ENCODE measurements at regions not wholly inside any gene's neighbourhood (a gene's known extent, or its start where the extent isn't known, plus 50 kb on each side); places are given as distances from the start of the nearest gene placed in this dataset.

DNA sequence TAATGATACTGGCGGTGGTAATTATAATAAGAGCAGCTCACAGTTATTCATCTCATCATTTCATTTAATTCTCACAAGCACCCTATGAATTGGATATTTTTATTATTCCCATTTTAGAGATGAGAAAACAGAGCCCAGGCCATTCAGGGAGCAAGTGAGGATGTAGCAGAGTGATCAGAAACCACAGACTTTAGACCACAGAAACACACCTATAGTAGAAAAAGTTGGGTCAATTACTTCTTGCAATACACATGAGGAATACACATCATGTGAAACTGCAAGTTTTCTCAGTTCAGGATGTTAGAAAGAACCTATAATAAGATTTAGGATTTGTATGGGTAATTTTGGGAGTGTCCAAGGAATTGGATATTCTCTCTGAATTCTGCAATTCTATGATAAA, 278.0 kb downstream of the ADRA2A start:
- no peak for DNase-seq (ENCODE audit: low spot score)

DNA sequence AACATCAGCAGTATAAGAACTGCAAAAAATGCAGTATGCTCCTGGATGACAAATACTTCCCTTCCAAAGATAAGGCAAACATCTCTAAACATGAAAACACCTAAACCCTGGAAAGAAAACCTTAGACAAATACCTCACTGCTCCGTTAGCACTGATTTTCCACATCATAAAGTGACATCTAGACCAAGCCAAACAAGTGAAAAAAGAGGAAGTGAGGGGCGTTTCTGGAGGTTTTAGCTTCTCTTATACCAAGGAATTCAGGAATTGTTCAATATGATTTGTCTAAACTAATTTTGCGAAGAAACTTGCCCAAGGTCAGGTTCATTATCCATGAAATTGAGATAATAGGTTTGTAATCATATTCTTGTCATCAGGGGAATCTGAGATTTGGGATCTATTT, 279.7 kb downstream of the ADRA2A start:
- DNase-seq (ENCODE audit: low spot score) = no peak

- DNase-seq (ENCODE audit: low spot score) = no peak
Measured at GRCh38 chr10:111357859-111358258, 281.0 kb downstream of the ADRA2A start.

- peak; percentile 62 for DNase-seq (ENCODE audit: low spot score)
Measured at GRCh38 chr10:111360260-111360925, 283.6 kb downstream of the ADRA2A start.

- DNase-seq (ENCODE audit: low spot score) = no peak
Measured at GRCh38 chr10:111367531-111367930, 290.7 kb downstream of the ADRA2A start.

DNA sequence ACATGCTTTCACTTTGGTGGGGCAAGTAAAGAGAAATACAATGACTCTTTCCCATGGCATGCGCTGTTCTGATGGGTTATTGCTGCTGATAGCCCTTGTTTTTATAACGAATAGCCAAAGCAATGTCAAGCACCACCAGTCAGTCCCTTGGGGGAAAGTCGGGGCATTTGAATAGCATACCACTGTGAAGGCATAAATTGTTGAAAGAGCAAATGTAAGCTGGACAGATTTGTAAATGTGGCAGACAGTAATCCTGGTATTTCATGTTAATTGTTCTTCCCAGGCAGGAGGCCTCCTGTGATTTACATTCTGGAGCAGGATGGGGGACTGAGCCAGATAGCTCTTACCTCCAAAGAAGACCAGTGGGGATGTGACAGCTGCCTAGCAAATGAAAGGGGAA, 293.3 kb downstream of the ADRA2A start:
- DNase-seq (ENCODE audit: low spot score) = no peak

GRCh38 chr10:111373696-111374095, 296.9 kb downstream of the ADRA2A start:
- no peak for DNase-seq (ENCODE audit: low spot score)

DNA sequence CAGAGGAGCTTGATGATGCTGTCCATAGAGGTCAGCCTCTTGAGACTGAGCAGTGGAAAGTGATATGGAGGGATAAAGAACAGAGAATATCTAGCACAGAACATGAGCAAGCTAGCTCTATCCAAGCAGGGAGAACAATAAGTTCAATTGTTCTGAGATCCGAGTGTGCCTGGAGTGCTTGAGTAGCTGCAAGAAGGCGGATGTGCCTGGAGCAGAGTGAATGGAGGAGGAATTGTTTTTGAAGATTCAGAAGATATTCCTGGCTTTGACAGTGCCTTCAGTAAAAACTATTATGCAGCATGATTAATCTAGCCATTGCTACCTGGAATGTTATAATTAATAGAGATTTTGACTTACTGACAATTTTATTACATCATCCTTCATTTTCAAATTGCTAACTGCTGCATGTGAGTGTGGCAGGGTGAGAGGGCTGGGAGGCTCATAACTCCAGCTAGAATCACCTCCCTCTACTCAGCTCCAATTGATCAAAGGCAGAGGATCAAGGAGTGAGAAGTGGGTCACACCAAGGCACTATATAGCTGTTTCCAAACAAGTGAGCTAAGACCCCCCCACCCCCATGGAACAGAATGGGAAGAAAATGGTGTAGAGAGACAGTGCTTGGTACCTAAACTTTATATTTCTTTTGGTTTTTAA, 302.8 kb downstream of the ADRA2A start:
- DNase-seq (ENCODE audit: low spot score) = no peak

- DNase-seq (ENCODE audit: low spot score) = no peak
Measured at GRCh38 chr10:111384556-111384955, 307.7 kb downstream of the ADRA2A start.

DNA sequence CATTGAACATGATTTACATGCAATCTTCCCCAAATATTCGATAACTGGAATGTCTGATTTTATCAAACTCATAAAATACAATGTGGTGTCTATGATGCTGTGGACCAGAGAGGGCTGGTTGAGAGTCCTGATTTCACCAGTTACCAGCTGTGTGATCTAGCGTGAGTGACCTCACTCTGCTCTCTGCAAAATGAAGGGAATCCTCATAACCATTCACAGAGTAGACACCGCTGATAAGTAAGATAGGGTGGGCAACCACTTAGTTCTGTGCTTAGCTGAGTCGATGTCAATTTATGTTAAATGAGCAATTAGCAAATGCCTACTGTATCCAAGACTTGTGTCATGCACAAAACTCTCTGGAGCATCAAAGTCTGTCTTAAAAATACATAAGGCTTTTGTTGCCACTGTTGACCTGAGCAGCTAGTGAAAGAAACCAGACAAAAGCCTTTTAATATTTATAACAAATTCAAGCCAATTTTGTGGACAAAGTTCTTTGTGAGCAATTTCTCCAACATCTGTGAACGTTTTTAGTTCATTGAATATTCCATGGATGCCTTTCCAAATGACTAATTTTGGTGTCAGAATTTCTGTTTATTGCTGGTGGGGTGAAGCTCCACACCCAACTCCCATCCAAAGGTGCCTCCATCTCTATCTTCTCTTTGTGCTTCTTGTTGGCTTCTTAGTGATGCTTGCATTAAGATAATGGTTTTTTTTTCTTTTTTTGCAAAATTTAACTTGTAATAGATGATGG, 314.2 kb downstream of the ADRA2A start:
- no peak for DNase-seq (ENCODE audit: low spot score)

GRCh38 chr10:111392159-111392558, 315.3 kb downstream of the ADRA2A start:
- DNase-seq (ENCODE audit: low spot score) = no peak

DNA sequence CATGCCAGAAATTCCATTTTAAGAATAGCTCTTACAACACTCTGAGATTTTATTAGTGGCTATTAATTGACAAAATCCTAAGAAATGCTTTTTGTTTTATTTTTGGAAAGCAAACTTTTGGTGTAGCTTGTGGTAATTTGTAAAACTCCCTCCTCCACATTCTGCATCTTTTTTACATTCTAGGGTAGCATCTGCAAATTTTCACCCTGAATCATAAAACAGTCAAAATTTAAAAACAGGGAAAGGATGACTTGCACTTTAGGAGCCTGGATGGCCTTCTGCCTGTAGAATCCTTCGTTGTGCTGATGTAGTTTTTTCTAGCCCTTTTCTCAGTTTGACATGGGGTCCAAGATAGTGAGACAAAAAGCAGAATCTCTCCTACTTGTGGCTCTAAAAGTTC, 316.1 kb downstream of the ADRA2A start:
- DNase-seq (ENCODE audit: low spot score) = no peak

DNA sequence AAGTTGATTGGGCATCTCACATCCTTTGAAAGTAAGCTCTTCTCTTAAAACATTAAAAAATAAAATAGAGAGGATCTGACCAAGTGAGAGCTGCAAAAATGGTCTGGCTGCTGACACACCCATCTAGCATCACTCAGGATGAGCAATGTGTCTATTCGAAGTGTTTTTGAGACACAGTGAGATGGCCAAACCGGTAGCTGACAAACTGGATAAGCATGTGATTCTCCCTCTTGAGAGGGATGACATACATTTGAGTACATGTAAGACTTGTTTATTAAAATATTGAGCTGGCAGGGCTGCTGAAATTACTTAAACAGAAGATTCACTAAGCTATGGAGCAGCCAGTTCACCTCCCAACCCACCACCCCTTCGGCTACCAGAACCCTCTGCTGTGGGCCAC, 333.9 kb downstream of the ADRA2A start:
- no peak for DNase-seq (ENCODE audit: low spot score)

GRCh38 chr10:111425459-111425858, 348.6 kb downstream of the ADRA2A start:
- DNase-seq (ENCODE audit: low spot score) = no peak

DNA sequence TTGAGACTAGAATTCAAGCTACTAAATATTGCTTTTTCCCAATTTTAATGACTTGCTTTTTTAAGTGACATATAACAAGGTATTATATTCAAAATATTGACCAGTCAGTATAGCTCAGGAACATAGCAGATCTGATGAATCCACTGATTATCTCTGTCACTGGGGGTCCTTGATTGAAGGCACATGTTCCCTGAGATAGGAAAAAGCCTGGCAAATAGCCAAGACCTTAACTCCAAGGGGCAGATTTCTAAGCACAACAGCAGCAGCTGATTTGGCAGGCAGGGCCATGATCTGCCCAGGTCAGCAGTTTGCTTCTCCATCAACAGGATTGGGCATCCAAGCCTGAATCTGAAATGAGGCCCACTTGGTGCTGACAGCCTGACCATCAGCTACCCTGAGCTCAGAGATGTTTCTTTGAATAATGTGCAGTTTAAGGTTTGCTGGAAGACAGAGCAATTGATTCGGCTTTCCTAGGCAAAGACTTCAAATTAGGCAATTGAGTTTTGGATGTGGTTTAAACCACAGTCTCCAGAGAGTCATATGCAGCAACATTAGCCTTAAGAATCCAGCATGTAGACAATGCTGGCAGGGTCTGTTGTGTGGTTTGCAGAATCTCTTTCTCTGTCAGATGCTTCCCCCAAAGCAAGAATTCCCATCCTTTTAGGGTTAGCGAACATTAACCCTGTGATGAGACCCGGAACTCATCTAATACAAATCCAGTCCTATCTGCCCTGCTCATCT, 352.6 kb downstream of the ADRA2A start:
- DNase-seq (ENCODE audit: low spot score) = no peak

DNA sequence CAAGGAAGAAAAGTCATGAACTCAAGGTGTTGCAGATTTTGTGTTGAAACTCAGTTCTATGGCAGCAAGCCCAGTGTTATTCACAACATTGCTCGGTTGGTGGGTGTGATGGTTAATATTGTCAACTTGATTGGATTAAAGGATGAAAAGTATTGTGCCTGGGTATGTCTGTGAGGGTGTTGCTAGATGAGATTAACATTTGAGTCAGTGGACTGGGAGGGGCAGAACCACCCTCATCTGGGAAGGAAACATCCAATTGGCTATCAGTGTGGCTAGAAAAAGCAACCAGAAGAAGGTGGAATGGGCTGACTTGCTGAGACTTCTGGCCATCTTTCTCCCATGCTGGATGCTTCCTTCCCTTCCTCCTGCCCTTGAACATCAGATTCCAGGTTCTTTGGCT, 353.2 kb downstream of the ADRA2A start:
- no peak for DNase-seq (ENCODE audit: low spot score)

GRCh38 chr10:111432588-111432987, 355.8 kb downstream of the ADRA2A start:
- DNase-seq (ENCODE audit: low spot score) = no peak

- no peak for DNase-seq (ENCODE audit: low spot score)
Measured at GRCh38 chr10:111435871-111436270, 359.0 kb downstream of the ADRA2A start.

DNA sequence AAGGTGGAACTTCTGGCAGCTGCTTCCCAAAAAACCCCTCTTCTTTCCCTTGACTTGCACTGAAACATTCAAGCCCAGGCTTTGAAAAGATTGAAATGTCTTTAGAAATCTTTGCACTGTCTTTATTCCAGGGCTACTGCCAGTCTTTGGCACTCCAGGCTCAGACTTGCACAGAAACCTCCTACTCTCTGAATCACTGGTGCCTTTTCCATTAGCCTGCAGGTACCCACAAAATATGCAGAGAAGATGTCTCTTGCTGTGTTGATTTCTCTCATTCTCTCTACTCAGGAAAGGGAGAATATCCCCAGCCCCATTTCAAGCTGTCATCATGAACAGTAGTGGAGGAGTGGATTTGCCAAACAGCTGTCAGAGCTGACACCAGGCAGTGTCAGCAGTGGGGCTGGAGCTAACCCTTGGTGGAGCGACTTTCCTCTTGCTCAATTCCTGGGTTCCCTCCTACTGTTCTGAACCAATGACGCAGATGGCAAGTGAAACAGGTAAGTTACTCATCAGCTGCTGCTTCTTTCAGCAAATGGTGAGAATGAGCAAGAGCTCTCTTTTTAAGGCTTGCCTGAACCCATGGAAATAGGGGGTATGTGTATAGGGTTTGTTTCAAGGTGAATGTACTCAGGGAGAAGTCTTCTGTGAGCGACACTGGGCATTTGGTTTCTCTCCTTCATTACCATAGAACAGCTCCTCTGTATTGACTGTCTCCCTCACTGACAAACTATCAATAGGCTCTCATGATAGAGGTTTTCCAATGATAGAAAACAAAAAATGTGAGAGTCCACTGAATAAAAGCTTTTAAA, 362.4 kb downstream of the ADRA2A start:
- no peak for DNase-seq (ENCODE audit: low spot score)

DNA sequence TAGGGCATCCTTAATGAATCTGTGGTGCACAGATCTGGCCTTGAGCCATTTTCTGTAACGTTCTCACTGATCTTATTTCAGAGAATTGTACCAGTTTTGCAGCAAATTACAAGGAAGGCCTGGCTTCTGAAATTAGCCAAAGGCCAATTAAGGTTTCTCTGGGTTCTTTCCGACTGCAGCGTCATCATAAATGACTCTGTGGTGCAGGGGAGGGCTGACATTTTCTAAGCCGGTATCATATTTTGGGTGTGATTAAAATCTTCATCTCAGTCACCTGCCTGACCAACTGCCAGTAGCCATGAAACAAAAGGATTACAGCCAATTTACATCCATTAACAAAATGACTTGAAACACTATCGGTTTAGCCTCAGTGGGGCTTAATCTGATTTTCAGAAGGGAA, 363.7 kb downstream of the ADRA2A start:
- no peak for DNase-seq (ENCODE audit: low spot score)

DNA sequence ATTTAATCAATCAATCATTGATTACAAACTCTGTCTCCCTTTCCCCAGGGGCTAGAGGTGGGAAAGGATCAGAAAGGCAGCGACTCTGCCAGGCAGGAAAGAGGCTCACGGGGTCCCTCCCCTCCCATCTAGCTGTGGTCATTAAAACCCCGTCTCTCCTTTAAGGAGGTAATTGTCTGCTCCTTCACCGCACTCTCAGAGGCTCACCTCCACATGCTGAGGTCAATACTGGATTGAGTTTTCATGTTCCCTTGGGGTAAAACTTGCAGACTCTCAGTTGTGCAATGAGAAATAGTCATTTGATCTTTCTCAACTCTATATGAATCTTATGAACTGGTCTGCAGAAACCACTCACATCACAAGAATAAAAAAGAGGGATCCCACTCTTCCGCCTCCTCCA, 368.8 kb downstream of the ADRA2A start:
- no peak for DNase-seq (ENCODE audit: low spot score)

DNA sequence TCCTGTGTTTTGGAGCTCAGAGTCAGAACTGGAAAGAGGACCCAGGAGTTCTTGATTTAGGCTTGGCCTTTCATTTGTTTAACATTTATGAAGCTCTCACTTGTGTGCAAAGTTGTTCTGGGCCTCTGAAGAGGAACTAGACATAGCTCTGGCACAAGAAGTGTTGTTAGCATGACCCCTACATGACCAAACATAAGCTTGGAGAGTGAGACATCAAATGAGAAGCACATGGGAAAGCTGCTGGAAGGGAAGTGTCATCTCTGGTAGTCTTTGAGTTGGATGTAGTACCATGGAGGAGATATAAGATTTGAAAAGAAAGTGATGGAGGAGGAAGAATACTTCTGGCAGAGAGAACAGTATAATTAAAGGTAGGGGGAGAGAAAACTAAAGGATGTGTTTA, 370.1 kb downstream of the ADRA2A start:
- DNase-seq (ENCODE audit: low spot score) = no peak

Data from ecto neural progenitor cell (in vitro differentiated cells).